Activated T-cell treated with anti-CD3 and anti-CD28 coated beads, Interleukin-2, amount 50 U/mL, for 4 hours (primary cell): ENCODE measurements at regions not wholly inside any gene's neighbourhood (a gene's known extent, or its start where the extent isn't known, plus 50 kb on each side); places are given as distances from the start of the nearest gene placed in this dataset.
"Not testable (repeated sequence)": the region's sequence is repeated elsewhere in the genome, so short reads cannot be mapped to it uniquely, and the experiment has no call there.

Source experiments
- ATAC-seq, 2 donors: fragments of 200-7000 bp; cut with Tn5 transposase; one replicate each; pipeline ENCODE4 v1.10.0; 2021
- DNase-seq: peaks from one replicate; pipeline ENCODE4 v3.0.0-alpha.2; 2020
- H3K27me3 Mint-ChIP-seq: one replicate; pipeline ENCODE4 v1.8.0; 2021; ENCODE audit warnings: low read depth, mixed read lengths
- H3K36me3 Mint-ChIP-seq: one replicate; pipeline ENCODE4 v1.8.0; 2022; ENCODE audit warnings: mixed read lengths; ENCODE audit not compliant: insufficient read depth
- H3K4me1 Mint-ChIP-seq: one replicate; pipeline ENCODE4 v1.8.0; 2021; ENCODE audit warnings: low read depth, mixed read lengths
- H3K4me3 Mint-ChIP-seq: one replicate; pipeline ENCODE4 v1.8.0; 2021; ENCODE audit warnings: mild to moderate bottlenecking, moderate library complexity, mixed read lengths
- H3K9me3 Mint-ChIP-seq: one replicate; pipeline ENCODE4 v1.8.0; 2021; ENCODE audit warnings: mixed read lengths

DNA sequence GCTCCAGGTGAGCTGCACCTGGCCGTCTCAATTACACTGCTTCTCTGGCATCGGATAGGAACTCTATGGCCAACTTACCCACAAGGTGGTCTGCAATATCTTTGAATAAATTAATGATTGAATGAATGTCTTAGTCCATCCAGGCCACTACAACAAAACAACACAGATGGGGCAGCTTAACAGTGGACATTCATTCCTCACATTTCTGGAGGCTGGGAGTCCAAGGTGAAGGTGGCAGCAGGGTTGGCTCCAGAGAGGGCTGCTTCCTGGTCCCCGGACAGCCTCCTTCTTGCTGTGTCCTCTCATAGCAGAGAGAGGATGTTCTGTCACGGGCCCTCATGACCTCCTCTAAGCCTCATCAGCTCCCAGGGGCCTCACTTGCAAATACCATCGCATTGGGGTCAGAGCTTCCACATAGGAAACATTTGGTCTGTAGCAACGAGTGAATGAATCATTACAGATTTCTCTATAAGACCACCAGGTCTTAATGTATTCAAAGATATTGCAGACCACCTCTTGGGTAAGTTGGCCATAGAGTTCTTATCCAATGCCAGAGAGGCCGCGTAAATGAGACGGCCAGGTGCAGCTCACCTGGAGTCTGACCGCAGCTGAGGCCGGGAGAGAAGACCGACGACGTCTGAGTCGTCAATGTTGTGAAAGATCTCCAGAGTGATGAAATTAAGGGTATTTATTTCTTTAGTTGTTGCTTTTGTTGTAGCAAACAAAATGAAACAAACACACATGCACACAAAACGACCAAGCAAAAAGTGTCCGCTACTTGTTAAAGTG, 182.7 kb upstream of the C14orf180 start:
- Mint-ChIP-seq H3K27me3 (no peaks in the 10 kb centered on the region), H3K4me1 (peaks cover 54% of the 10 kb centered on the region), H3K9me3 (peaks cover 13% of the 10 kb centered on the region), H3K4me3 (no peak overlapping the region), H3K36me3 (no peaks in the 10 kb centered on the region)
- no peak for ATAC-seq
- no peak for DNase-seq

DNA sequence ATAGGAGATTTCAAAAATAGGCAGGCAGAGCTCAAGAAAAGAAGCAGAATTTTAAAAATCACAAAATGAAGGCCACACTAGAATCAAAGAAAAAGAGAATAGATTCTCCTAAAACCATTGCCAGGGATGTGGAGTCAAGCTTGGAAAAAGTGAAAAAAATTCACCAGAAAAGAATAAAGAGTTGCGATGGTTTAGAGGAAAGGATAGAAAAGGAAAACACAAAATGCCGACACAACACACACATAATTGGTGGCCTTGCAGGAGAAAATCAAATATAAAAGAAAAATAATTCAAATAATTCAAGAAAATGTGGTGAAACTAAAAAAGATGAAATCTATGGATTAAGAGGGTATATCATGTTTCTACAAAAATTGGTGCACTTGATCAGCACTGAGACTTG, 181.6 kb upstream of the C14orf180 start:
- no peaks in the 10 kb centered on the region for H3K36me3 Mint-ChIP-seq
- no peak overlapping the region for H3K4me3 Mint-ChIP-seq
- ATAC-seq (no peak), DNase-seq (no peak)
- no peaks in the 10 kb centered on the region for H3K27me3 Mint-ChIP-seq
- H3K9me3 Mint-ChIP-seq = peaks cover 13% of the 10 kb centered on the region
- peaks cover 44% of the 10 kb centered on the region for H3K4me1 Mint-ChIP-seq

DNA sequence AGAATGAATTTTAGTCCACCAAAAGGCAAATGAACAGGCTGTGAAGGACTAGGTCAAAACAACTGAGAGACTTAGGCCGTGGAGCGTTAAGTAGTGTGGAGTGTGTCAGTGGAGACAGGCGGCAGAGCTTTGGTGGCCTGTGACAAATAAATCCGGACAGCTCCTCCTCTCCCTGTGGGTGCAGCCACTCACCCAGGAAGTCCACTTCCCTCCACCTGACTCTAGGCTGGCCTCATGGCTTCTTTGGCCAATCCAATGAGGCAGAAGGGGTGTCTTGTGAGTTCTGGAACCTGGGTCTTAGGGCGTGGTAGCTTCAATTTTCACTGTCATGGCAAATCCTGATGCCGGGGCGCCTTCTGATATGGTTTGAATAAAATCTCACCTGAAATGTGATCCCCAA, 180.9 kb upstream of the C14orf180 start:
- Mint-ChIP-seq H3K4me3 (no peak overlapping the region), H3K9me3 (peaks cover 13% of the 10 kb centered on the region), H3K36me3 (no peaks in the 10 kb centered on the region), H3K4me1 (peaks cover 38% of the 10 kb centered on the region), H3K27me3 (no peaks in the 10 kb centered on the region)
- ATAC-seq = no peak
- DNase-seq = no peak

DNA sequence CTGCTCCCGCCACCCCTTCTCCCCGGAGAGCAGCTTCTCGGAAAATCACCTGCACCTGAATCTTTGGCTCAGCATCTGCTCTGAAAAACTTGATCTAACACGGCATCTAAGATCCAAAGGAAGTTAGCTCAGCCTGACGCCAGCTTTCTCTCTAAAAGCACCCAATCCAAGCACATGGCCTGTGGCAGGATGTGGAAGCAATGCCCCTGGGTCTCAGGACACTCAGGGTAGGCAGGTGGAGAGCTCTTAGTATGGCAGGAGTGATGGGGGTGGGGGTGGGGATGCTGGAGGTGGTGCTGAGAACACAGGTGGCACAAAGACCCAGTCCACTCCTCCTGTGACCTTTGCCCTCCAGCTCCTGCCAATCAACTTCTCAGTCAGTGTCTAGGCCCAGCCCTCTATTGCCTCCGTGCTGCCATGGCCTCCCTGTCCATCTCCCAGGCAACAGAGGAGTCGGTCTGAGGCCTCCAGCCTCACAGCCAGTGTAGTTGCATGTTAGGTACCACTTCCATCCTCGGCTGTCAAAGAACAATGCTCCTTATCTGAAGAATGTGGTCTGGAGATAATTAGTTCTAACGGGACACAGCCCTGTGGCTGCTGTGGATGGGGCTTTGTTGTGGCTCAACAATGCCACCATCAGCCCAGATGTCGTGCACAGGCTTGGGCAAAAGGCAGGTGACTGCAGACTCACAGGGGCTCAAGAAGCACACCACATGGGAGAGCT, 180.0 kb upstream of the C14orf180 start:
- H3K4me1 Mint-ChIP-seq = peaks cover 29% of the 10 kb centered on the region
- H3K27me3 Mint-ChIP-seq = no peaks in the 10 kb centered on the region
- ATAC-seq (no peak), DNase-seq (no peak)
- no peak overlapping the region for H3K4me3 Mint-ChIP-seq
- no peaks in the 10 kb centered on the region for H3K36me3 Mint-ChIP-seq
- H3K9me3 Mint-ChIP-seq = peaks cover 13% of the 10 kb centered on the region

DNA sequence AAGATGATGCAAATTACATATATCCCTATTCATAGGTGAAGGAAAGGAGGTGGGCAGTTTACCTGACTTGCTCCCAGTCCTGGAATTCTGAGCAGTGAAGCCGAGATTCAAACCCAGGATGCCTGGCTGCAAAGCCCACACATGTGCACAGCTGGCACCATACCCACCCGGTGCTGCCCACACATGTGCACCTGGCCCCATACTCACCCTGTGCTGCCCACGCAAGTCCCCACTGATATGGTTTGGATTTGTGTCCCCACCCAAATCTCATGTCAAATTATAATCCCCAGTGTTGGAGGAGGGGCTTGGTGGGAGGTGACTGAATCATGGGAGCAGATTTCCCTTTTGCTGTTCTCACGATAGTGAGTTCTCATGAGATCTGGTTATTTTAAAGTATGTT, 179.2 kb upstream of the C14orf180 start:
- Mint-ChIP-seq H3K9me3 (peaks cover 13% of the 10 kb centered on the region), H3K27me3 (no peaks in the 10 kb centered on the region), H3K36me3 (no peaks in the 10 kb centered on the region), H3K4me3 (no peak overlapping the region), H3K4me1 (peaks cover 21% of the 10 kb centered on the region)
- DNase-seq = no peak
- no peak for ATAC-seq

DNA sequence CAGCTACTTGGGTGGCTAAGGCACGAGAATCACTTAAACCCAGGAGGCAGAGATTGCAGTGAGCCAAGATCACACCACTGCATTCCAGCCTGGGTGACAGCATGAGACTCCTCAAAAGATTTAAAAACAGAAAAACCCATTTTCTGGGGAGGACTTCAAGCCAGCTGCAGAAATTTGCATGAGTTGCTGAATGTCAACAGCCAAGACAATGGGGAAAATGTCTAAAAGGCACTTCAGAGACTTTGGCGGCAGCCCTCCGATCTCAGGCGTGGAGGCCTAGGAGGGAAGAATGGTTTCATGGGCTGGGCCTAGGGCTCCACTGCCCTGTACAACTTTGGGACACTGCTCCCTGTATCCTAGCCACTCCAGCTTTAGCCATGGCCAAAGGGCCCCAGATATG, 177.8 kb upstream of the C14orf180 start:
- Mint-ChIP-seq H3K4me3 (no peak overlapping the region), H3K27me3 (no peaks in the 10 kb centered on the region), H3K36me3 (no peaks in the 10 kb centered on the region), H3K9me3 (peaks cover 13% of the 10 kb centered on the region), H3K4me1 (peaks cover 11% of the 10 kb centered on the region)
- no peak for ATAC-seq
- DNase-seq = no peak

DNA sequence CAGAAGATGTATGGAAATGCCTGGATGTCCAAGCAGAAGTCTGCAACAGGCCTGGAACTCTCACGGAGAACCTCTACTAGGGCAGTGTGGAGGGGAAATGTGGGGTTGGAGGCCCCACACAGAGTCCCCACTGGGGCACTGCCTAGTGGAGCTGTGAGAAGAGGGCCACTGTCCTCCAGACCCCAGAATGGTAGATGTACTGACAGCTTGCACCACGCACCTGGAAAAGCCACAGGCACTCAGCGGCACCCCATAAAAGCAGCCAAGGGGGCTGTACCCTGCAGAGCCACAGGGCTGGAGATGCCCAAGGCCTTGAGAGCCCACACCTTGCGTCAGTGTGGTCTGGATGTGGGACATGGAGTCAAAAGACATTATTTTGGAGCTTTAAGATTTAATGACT, 177.3 kb upstream of the C14orf180 start:
- not testable (repeated sequence) for H3K4me3 Mint-ChIP-seq, ATAC-seq, H3K9me3 Mint-ChIP-seq, DNase-seq, H3K27me3 Mint-ChIP-seq, H3K36me3 Mint-ChIP-seq
- peaks cover 11% of the 10 kb centered on the region for H3K4me1 Mint-ChIP-seq

DNA sequence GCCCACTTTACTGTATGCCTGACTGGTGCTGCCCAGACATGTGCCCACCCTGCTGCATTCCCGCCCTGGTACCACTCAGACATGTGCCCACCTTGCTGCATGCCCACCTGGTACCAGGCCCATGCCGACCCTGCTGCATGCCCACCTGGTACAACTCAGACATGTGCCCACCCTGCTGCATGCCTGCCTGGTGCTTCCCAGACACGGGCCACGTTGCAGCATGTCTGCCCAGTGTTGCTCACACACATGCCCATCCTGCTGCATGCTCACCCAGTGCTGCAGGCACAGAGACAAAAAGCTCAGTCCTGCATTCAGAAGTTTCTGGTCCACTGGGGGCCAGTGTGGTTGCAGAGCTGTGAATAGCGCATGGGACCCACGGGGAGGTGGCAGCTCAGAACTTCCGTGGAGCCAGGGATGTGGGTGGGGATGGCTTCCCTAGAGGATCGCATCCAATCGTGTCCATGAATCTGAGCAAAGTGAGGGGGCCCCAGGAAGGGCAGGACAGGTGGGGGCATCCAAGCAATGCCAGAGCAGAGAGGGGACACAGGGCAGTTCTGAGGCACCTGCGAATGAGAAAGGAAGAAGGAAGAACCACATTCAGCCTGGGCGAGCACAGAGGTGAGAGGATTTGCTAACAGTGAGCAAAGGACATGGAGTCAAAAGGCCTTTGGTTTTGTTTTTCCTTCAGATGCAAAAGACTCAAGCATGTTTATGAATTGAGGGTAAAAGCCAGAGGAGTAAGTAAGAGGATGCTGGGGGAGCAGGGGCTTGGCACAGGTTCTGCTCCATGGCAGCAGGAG, 175.9 kb upstream of the C14orf180 start:
- Mint-ChIP-seq H3K36me3 (no peaks in the 10 kb centered on the region), H3K4me3 (no peak overlapping the region), H3K27me3 (no peaks in the 10 kb centered on the region), H3K9me3 (peaks cover 3% of the 10 kb centered on the region), H3K4me1 (peaks cover 11% of the 10 kb centered on the region)
- ATAC-seq = no peak
- DNase-seq = no peak

DNA sequence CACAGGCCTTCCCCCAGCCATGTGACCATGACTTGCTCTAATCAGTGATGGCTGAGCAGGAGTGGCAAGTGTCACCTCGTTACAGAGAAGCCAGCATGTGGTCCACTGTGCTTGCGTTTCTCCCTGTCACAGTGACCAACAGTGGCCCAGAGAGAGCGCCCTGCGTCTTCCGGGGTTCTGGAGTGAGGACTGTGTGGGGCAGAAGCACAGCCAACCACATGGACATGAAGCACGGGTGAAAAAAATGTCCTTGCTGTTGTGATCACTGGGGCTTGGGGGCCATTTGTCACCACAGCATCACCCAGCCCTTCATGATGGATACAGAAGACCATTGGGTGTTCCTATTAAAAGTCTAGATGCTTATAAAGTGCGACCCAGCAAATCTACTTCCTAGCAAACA, 174.6 kb upstream of the C14orf180 start:
- Mint-ChIP-seq H3K27me3 (no peaks in the 10 kb centered on the region), H3K9me3 (peaks cover 8% of the 10 kb centered on the region), H3K4me1 (peaks cover 1% of the 10 kb centered on the region), H3K36me3 (no peaks in the 10 kb centered on the region), H3K4me3 (no peak overlapping the region)
- ATAC-seq (no peak), DNase-seq (no peak)

DNA sequence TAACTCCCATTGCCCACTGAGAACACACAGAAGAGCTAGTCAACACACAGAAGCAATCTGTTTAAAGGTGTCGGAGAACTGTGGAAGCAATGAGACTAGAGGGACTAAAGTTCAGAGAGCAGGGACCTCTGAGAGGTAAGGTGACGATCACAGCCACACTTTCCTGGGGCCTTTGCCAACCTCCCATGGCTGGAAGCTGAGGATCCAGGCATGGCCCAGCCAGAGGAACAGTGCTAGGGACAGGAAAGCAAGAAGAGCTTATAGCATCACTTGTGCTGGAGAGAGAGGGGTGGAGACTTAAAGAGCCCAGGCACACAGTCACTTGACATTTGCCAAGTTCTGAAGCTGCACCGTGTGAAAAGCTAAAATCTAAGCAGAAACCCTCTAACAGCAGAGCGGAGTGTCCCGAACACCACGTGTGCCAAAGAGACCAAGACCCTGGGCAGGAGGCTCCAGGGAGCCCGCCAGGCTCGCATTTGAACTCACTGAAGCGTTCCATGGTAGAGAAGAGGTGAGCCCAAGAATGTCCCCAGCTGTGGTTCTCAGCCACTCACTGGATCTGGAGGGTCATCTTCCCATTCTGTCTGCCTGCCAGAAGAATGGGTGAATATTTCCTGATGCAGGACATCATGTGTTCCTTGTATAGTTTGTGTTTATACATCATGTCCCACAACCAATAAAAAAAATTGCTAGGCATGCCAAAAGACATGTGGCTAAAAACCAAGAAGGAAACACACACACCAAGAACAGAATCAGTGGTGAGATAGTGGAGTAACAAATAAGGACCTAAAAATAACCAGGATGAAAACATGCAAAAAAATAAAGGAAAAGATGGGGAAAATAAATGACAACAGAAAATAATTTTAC, 174.0 kb upstream of the C14orf180 start:
- peaks cover 8% of the 10 kb centered on the region for H3K9me3 Mint-ChIP-seq
- H3K4me1 Mint-ChIP-seq = no peaks in the 10 kb centered on the region
- no peaks in the 10 kb centered on the region for H3K36me3 Mint-ChIP-seq
- ATAC-seq = no peak
- H3K4me3 Mint-ChIP-seq = no peak overlapping the region
- H3K27me3 Mint-ChIP-seq = no peaks in the 10 kb centered on the region
- DNase-seq = no peak

DNA sequence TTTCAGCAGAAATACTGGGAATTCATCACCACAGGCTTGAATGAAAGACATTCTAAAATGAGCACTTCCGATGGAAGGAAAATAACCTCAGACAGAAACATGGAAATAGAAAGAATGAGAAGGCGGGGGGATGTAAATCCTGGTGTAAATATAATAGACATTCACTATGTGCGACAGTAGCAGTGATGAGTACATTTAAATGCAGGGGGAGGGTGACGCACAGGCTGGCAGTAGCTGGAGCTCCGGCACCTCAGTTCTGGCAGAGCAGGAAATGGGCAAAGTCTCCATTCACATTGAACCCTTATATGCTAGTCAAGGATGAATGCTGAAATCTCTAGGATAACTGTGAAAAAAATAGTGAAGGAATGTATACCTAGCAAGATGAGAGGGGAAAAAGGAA, 172.7 kb upstream of the C14orf180 start:
- Mint-ChIP-seq H3K4me3 (no peak overlapping the region), H3K9me3 (peaks cover 8% of the 10 kb centered on the region), H3K36me3 (no peaks in the 10 kb centered on the region), H3K4me1 (no peaks in the 10 kb centered on the region), H3K27me3 (no peaks in the 10 kb centered on the region)
- DNase-seq (no peak), ATAC-seq (no peak)

DNA sequence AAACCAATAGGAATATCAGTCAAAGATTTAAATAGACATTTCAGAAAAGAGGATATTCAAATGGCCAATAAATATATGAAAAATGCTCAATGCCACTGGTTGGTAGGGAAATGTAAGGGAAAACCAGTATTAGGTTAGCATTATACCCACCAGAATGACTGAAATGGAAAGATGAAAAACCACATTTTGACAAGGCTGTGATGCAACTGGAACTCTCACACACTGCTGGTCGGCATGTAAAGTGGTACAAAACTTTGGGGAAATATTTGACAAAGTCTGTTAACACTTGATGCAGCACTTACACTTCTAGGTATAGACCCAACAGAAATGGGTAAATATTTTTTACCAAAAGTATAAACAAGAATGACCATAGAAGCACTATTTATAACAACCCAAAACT, 163.2 kb upstream of the C14orf180 start:
- H3K4me1 Mint-ChIP-seq = no peaks in the 10 kb centered on the region
- no peak overlapping the region for H3K4me3 Mint-ChIP-seq
- H3K36me3 Mint-ChIP-seq = no peaks in the 10 kb centered on the region
- peaks cover 6% of the 10 kb centered on the region for H3K27me3 Mint-ChIP-seq
- DNase-seq = no peak
- ATAC-seq = no peak
- no peaks in the 10 kb centered on the region for H3K9me3 Mint-ChIP-seq

DNA sequence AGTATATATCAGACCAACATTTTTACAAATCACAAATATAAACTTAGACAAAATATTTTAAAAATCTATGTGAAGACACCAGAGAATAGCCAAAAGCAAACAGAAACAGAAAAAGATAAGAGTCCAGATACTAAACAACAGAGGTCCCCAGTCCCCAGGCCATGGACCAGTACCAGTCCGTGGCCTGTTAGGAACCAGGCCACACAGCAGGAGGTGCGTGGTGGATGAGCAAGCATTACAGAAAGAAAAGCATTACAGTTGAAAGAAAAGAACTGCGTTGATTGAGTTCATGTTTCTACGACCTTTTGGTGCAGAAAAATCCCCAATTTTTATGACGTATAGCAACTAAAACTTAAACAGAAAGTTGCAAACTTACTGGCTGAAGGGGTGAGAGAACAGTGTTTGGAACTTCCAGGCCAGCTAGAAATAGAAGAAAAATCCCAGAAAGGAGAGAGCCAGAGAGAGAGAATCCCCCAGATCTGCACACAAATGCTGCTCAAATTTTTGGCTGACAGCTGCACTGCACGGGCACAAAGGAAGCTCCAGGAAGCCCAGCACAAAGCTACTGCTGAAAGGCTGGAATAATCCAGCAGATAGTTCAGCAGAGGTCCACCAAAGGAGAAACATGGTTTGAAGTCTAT, 159.6 kb upstream of the C14orf180 start:
- Mint-ChIP-seq H3K4me3 (no peak overlapping the region), H3K27me3 (peaks cover 4% of the 10 kb centered on the region), H3K4me1 (no peaks in the 10 kb centered on the region), H3K9me3 (no peaks in the 10 kb centered on the region), H3K36me3 (no peaks in the 10 kb centered on the region)
- no peak for DNase-seq
- no peak for ATAC-seq
